Choroid plexus epithelial cell (primary cell): ENCODE measurements at regions not wholly inside any gene's neighbourhood (a gene's known extent, or its start where the extent isn't known, plus 50 kb on each side); places are given as distances from the start of the nearest gene placed in this dataset.
A peak's percentile ranks its signal among the peaks of the same experiment; 100 is the strongest.

Experiments
- DNase-seq: peaks from one replicate; pipeline ENCODE4 v3.0.0-alpha.2; 2010; ENCODE audit warnings: low read depth
- H3K4me3 ChIP-seq: 2 replicates; pipeline ENCODE4 v1.5.1; 2011; ENCODE audit warnings: low read depth, mild to moderate bottlenecking, control low read depth, low read length, moderate library complexity
- TF ChIP-seq, protein P1 (sequence below): conservative IDR thresholded peaks from 2 replicates; pipeline ENCODE4 v1.5.1; 2011; ENCODE audit warnings: low read depth, mild to moderate bottlenecking, control low read depth, inconsistent platforms, low read length, moderate library complexity

DNA sequence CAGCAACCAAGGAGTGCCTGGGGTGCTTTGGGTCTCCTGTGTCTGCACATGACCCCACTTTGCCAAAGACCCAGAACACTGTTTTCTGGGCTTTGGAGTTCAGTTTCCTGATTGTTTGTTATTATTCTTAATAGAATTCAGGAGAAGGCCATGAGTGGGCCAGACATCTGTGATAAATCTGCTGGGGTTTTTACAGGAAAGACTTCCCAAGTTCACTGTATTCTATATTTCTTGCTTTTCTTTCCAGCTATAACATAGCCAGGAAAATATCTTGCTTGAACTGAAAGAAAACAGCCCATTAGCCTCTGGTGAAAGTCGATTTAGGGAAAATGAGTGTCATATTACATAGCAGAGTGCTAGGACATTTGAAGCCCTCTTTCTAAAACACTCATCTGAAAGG is 345.1 kb upstream of the USP24 start:
- TF ChIP-seq, protein P1, sequence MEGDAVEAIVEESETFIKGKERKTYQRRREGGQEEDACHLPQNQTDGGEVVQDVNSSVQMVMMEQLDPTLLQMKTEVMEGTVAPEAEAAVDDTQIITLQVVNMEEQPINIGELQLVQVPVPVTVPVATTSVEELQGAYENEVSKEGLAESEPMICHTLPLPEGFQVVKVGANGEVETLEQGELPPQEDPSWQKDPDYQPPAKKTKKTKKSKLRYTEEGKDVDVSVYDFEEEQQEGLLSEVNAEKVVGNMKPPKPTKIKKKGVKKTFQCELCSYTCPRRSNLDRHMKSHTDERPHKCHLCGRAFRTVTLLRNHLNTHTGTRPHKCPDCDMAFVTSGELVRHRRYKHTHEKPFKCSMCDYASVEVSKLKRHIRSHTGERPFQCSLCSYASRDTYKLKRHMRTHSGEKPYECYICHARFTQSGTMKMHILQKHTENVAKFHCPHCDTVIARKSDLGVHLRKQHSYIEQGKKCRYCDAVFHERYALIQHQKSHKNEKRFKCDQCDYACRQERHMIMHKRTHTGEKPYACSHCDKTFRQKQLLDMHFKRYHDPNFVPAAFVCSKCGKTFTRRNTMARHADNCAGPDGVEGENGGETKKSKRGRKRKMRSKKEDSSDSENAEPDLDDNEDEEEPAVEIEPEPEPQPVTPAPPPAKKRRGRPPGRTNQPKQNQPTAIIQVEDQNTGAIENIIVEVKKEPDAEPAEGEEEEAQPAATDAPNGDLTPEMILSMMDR, result no peak
- DNase-seq, result peak; percentile 19
- no peak overlapping the region for H3K4me3 ChIP-seq

DNA sequence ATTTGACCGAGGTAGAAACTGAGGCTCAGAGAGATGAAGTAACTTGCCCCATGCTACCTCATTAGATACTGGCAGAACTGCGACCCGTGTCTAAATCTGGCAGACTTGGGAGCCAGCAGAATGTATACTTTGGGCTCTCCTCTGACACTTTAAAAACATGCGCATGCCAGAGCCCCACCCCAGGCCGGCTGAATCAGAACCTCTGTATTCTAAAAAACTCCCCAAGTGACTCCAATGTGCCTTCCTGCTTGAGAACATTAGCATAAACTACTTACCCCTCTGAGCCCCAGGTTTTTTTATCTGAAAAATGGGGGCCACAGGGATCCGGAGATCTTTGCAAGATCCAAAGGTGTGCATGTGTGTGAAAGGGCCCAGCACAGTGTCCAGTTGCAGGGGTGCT is 344.7 kb upstream of the USP24 start:
- TF ChIP-seq, protein P1, result no peak
- no peak overlapping the region for H3K4me3 ChIP-seq
- DNase-seq, result no peak

DNA sequence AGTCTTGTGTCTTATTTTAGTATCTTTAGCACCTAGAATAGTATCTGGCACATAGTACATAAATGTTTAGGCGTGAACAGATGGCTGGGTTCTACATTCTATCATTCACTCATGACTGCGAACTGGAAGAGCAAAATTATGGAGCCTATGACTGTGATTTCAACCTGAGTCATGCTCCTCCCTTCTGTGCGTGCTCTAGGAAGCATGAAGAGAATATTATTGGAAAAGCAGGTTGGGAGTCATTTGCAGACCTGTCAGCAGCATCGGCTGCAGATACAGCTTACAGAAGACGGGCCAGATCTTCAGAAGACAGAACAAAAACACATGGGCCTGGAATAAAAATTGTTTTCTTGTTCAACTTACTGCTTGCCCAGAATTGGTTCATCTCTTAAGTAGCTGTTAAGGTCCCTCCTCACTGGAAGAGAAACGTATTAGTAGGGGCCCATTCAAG is 344.0 kb upstream of the USP24 start:
- TF ChIP-seq, protein P1, result no peak
- H3K4me3 ChIP-seq, result no peak overlapping the region
- DNase-seq, result no peak

DNA sequence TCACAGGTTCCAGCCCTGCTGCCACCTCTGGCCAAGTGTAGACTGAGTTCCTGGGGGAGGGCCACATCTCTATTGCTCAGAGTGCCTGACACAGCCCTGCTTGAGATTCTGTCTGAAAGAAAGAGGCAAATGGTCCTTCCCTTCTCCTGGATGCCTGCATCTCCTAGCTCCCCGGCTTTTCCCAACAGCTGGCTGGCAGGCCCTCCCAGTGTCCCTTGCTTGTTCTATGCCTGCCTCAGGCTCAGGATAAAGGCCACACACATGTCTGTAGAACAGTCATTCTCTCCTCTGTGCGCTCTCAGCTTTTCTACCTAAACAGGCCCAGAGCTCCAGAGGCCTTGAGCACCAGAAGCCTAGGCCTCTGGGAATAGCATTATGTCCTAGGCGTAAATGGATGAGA is 343.4 kb upstream of the USP24 start:
- no peak for DNase-seq
- H3K4me3 ChIP-seq, result no peak overlapping the region
- TF ChIP-seq, protein P1, result no peak

DNA sequence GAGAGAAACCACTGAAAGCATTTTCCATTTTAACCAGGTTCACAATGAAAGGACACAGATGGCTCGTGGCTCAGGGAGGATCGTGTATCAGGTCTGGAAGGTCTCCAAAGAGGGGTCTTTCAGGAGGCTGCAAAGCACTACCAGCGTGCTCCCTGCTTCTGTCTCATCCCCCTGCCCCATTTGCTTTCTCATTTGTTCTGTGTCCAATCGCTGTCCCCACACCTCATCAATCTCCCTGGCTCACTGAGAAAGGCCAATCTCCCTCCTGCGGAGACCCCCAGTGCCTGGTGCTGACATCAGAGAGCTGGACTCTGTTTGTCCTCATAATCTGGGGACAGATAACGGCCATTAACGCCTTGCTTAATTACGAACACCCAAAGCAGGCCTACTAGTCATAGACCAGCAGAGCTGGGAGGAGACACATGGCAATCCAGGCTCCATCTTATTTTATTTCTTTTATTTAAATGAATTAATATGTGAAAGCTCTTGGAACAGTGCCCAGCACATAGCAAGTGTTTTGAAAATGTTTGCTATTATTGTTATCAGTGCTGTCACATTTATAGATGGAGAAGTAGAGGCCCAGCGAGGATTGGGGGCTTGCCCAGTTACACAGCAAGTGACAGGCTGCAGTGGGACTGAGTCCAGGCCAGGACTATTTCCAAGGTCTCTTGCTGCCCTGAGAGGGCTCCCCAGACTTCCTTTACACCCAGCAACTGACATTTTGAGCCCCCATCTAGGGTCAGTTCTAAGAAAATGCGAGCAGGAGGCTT is 341.0 kb upstream of the USP24 start:
- TF ChIP-seq, protein P1, result no peak
- DNase-seq, result no peak
- no peak overlapping the region for H3K4me3 ChIP-seq

DNA sequence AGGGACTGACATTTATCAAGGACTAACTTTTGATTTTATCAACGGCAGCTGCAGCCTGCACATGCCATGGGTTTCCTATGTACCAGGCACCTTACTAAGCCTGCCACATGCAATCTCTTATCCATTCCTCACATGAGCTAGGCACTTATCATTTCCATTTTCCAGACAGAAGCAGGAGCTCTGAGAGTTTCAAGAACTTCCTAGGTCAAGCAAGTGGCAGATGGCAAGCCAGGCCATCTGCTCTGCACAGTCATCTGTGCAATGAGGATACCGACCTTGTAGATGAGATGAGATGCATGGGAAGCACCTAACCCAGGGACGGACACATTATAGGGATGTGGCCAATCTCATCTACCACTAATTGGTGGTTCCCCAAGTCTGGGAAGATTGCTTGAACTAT is 339.4 kb upstream of the USP24 start:
- H3K4me3 ChIP-seq, result no peak overlapping the region
- TF ChIP-seq, protein P1, result no peak
- DNase-seq, result no peak

DNA sequence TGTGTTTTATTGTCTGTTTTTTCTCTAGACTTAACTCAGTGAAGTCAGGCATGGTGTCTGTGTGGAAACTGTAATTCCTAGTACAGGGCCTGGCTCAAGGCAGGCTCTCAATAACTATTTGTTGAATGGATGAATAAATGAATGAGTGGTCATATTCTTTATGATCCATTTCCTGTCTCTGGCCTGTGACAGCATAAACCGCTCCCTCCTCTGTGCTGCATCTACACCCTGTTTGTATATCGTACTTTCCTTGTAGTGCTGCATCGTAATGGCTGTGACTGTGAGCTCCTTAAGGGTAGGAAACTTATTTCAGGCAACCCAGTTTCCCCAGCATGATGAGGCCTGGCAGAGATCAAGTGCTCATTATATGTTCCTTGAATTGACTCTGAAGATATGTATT is 337.5 kb upstream of the USP24 start:
- TF ChIP-seq, protein P1, result no peak
- H3K4me3 ChIP-seq, result no peak overlapping the region

More for the DNA sequence above, 337.5 kb upstream of the USP24 start:
- DNase-seq, result no peak
